HFFc6 (cell line): ENCODE measurements at regions not wholly inside any gene's neighbourhood (a gene's known extent, or its start where the extent isn't known, plus 50 kb on each side); places are given as distances from the start of the nearest gene placed in this dataset.

ENCODE experiments used
- DNase-seq: peaks from one replicate; pipeline ENCODE4 v3.0.0-alpha.2; 2018
- H3K27ac Mint-ChIP-seq: 2 replicates; pipeline ENCODE4 v1.8.0; 2020; ENCODE audit warnings: mild to moderate bottlenecking, mixed read lengths
- H3K27me3 Mint-ChIP-seq: 2 replicates; pipeline ENCODE4 v1.8.0; 2021; ENCODE audit warnings: mild to moderate bottlenecking, moderate library complexity, mixed read lengths; ENCODE audit not compliant: insufficient read depth
- H3K36me3 Mint-ChIP-seq: 2 replicates; pipeline ENCODE4 v1.8.0; 2021; ENCODE audit warnings: low read depth, mixed read lengths
- H3K4me1 Mint-ChIP-seq: 2 replicates; pipeline ENCODE4 v1.8.0; 2020; ENCODE audit warnings: low read depth, mixed read lengths
- H3K4me3 Mint-ChIP-seq: 2 replicates; pipeline ENCODE4 v1.8.0; 2020; ENCODE audit warnings: mild to moderate bottlenecking, moderate library complexity, mixed read lengths
- H3K9me3 Mint-ChIP-seq: 2 replicates; pipeline ENCODE4 v1.8.0; 2020; ENCODE audit warnings: mild to moderate bottlenecking, mixed read lengths
- CTCF ChIP-seq: fragments of 200-600 bp; sonication (generic); IDR thresholded peaks from 2 replicates; pipeline ENCODE4 v1.5.0; 2021; ENCODE audit warnings: antibody characterized with exemption, mild to moderate bottlenecking

GRCh38 chr4:157929486-157929885 lies 243.3 kb downstream of the GASK1B start:
- no peak overlapping the region for H3K4me3 Mint-ChIP-seq
- H3K27ac Mint-ChIP-seq, result no peak overlapping the region

DNA sequence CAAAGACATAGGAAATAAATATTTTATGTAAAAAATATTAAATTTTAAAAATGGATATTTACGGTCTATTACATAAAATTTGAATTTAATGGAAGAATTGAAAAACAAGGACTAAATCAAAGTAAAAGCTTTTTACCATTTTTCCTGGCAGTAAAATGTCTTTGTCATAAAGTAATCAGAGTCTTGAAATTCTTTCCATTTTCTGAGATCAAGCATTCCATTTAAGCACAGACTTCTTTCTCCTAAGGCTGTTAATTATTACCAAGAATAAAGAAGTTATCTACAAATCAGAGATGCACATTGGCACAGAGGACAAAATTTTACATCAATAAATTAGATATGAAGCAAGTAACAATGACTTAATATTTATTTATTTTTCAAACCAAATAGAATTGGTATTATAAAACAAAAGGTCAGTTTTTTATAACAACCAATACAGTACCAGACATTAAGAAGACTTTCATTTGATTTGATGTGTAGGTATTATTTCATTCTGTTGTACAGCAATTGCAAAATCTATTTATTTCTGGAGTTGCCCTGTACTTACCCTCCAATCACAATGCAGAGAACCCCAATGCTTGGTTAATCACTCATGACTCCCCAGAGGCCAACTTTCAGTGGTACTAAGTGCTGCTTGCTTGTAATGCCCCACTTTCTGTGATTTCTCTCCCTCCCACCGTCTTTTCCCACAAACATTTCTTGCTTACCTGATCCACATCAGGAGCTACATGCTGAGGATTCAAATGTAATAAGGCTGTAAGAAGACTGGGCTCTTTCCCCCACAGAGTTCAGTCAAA lies 254.6 kb downstream of the GASK1B start:
- peaks cover 19% of the 10 kb centered on the region for H3K9me3 Mint-ChIP-seq
- H3K4me1 Mint-ChIP-seq, result no peaks in the 10 kb centered on the region
- H3K27ac Mint-ChIP-seq, result no peak overlapping the region
- no peaks in the 10 kb centered on the region for H3K27me3 Mint-ChIP-seq
- TF ChIP-seq CTCF, result no peak
- no peak overlapping the region for H3K4me3 Mint-ChIP-seq
- H3K36me3 Mint-ChIP-seq, result no peaks in the 10 kb centered on the region
- no peak for DNase-seq

More at GRCh38 chr4:157929486-157929885, 243.3 kb downstream of the GASK1B start:
- Mint-ChIP-seq H3K27me3 (no peaks in the 10 kb centered on the region), H3K36me3 (no peaks in the 10 kb centered on the region), H3K4me1 (no peaks in the 10 kb centered on the region), H3K9me3 (0 out of 2 replicates have a peak, but pooled peaks cover 6% of the 10 kb centered on the region)
- no peak for TF ChIP-seq CTCF
- no peak for DNase-seq

- TF ChIP-seq CTCF, result no peak
- no peaks in the 10 kb centered on the region for H3K36me3 Mint-ChIP-seq
- no peak for DNase-seq
- H3K9me3 Mint-ChIP-seq, result no peaks in the 10 kb centered on the region; the same call in 1 of the 2 replicates
- H3K27ac Mint-ChIP-seq, result no peak overlapping the region
- no peaks in the 10 kb centered on the region for H3K27me3 Mint-ChIP-seq
- no peak overlapping the region for H3K4me3 Mint-ChIP-seq
- no peaks in the 10 kb centered on the region for H3K4me1 Mint-ChIP-seq
Measured at GRCh38 chr4:157912212-157912611, 260.6 kb downstream of the GASK1B start.

- Mint-ChIP-seq H3K4me3 (no peak overlapping the region), H3K27ac (no peak overlapping the region), H3K4me1 (no peaks in the 10 kb centered on the region), H3K36me3 (no peaks in the 10 kb centered on the region), H3K9me3 (no peaks in the 10 kb centered on the region; the same call in 1 of the 2 replicates), H3K27me3 (no peaks in the 10 kb centered on the region)
- DNase-seq, result no peak
- TF ChIP-seq CTCF, result no peak
Measured at GRCh38 chr4:157911662-157912061, 261.2 kb downstream of the GASK1B start.

GRCh38 chr4:157908691-157909090 lies 264.1 kb downstream of the GASK1B start:
- Mint-ChIP-seq H3K4me3 (no peak overlapping the region), H3K27ac (no peak overlapping the region), H3K27me3 (no peaks in the 10 kb centered on the region), H3K36me3 (no peaks in the 10 kb centered on the region), H3K9me3 (no peaks in the 10 kb centered on the region; the same call in 1 of the 2 replicates), H3K4me1 (no peaks in the 10 kb centered on the region)
- DNase-seq, result no peak
- TF ChIP-seq CTCF, result no peak
